ENCODE measurements at regions not wholly inside any gene's neighbourhood (a gene's known extent, or its start where the extent isn't known, plus 50 kb on each side); places are given as distances from the start of the nearest gene placed in this dataset.
A peak's percentile ranks its signal among the peaks of the same experiment; 100 is the strongest.

- intact Hi-C loops (cut with micrococcal nuclease; ENCODE audit: unreplicated experiment) (no loop called here), in situ Hi-C loops (cut with MboI) (no loop called here)
- Histone ChIP-seq H3K4me3 (no peak overlapping the region), H3K36me3 (ENCODE audit: control insufficient read depth in 2 of 2, insufficient read depth in 2 of 2, low read length in 1 of 2) (no peaks in the 10 kb centered on the region), H3K4me1 (ENCODE audit: control insufficient read depth, insufficient read depth, low read length) (no peaks in the 10 kb centered on the region), H3K79me2 (ENCODE audit: control insufficient read depth, insufficient read depth, low read length) (no peaks in the 10 kb centered on the region), H3K27ac (ENCODE audit: control insufficient read depth, insufficient read depth) (no peak overlapping the region), H3K9me3 (replicated peaks; ENCODE audit: control insufficient read depth, insufficient read depth, low read length) (no peaks in the 10 kb centered on the region), H4K20me1 (ENCODE audit: control insufficient read depth, insufficient read depth) (no peaks in the 10 kb centered on the region), H2AFZ (ENCODE audit: control insufficient read depth, low read depth, low read length) (no peak overlapping the region), H3K9ac (ENCODE audit: control insufficient read depth, insufficient read depth, low read length) (no peak overlapping the region), H3K4me2 (ENCODE audit: control insufficient read depth, insufficient read depth) (no peak overlapping the region), H3K27me3 (replicated peaks in 1 of 2; ENCODE audit: control insufficient read depth in 2 of 2, insufficient read depth in 2 of 2, low read length in 1 of 2) (no peaks in the 10 kb centered on the region)
- CTCF ChIA-PET: interaction anchor here (1.2 kb wide), 1 partner anchor 40 kb away, joined by 3 read pairs; no protein-coding TSS in a partner anchor
- ATAC-seq (peak; percentile 70), FAIRE-seq (no peak), DNase-seq (ENCODE audit: low read depth, low spot score) (peak; percentile 23)
- no TSS peak for BruUV-seq (replicated peaks)
- SMC1A ChIA-PET (ENCODE audit: uncharacterized antibody, unreplicated experiment): interaction anchor here (0.7 to 1.7 kb wide), 9 partner anchors 10 to 236 kb away, joined by 3 to 7 read pairs (median 4); no protein-coding TSS in a partner anchor
- RAD21 ChIA-PET (ENCODE audit: unreplicated experiment): interaction anchor here (0.8 to 1.3 kb wide), 4 partner anchors 24 to 232 kb away, joined by 3 read pairs; no protein-coding TSS in a partner anchor
- POLR2A ChIA-PET: interaction anchor here (1.2 kb wide), 1 partner anchor 39 kb away, joined by 5 read pairs; no protein-coding TSS in a partner anchor
- 0% methylated on average over 1 of the region's 1 CpG for WGBS (ENCODE audit: insufficient coverage, insufficient replicate concordance, low lambda C conversion rate, missing lambda C conversion rate)
- TF ChIP-seq SMAD1 (IDR thresholded peaks at IDR 0.05; ENCODE audit: low read depth, partially characterized antibody) (peak; percentile 55), NBN (IDR thresholded peaks at IDR 0.05) (peak; percentile 57), IKZF2 (IDR thresholded peaks at IDR 0.05) (peak in 1 of 2 experiments; percentile 36; a peak in 2 of 4 replicates), CUX1 (IDR thresholded peaks at IDR 0.05; ENCODE audit: insufficient replicate concordance, low read depth, low read length) (peak; percentile 55), ATF7 (IDR thresholded peaks at IDR 0.05; ENCODE audit: low read depth) (peak; percentile 74; the same call in 1 of the 2 replicates), FOXM1 (IDR thresholded peaks at IDR 0.05; ENCODE audit: low read depth, low read length) (no peak), EP300 (IDR thresholded peaks at IDR 0.05; ENCODE audit: borderline replicate concordance in 1 of 2, control insufficient read depth in 1 of 2, low read depth in 2 of 2, low read length in 2 of 2) (peak; percentile 60 to 80; a peak in 3 of 4 replicates), PKNOX1 (IDR thresholded peaks at IDR 0.05) (peak; percentile 70), PRDM15 (CRISPR knock-in tag; IDR thresholded peaks at IDR 0.05) (no peak), MLLT1 (IDR thresholded peaks at IDR 0.05) (peak; percentile 88), MEF2B (IDR thresholded peaks at IDR 0.05; ENCODE audit: partially characterized antibody, poor library complexity, severe bottlenecking) (peak; percentile 90), MTA2 (IDR thresholded peaks at IDR 0.05; ENCODE audit: low read depth) (peak; percentile 98)
Measured at GRCh38 chr1:57927003-57927402, 503.1 kb upstream of the DAB1 start.

All from GM12878 (cell line).